B cell (primary cell): ENCODE measurements at regions not wholly inside any gene's neighbourhood (a gene's known extent, or its start where the extent isn't known, plus 50 kb on each side); places are given as distances from the start of the nearest gene placed in this dataset.

Source experiments
- EZH2 ChIP-seq: IDR thresholded peaks from 2 replicates; pipeline ENCODE4 v1.6.1; 2012; ENCODE audit warnings: borderline replicate concordance, low read depth, mild to moderate bottlenecking, moderate library complexity, low read length; ENCODE audit not compliant: insufficient read depth, poor library complexity, severe bottlenecking
- TF ChIP-seq, protein P1 (sequence below): fragments of 200-600 bp; IDR thresholded peaks from one replicate; pipeline ENCODE4 v1.8.0; 2022; ENCODE audit warnings: antibody characterized with exemption, mild to moderate bottlenecking

GRCh38 chr6:23034926-23035325 lies 465.6 kb downstream of the HDGFL1 start:
- TF ChIP-seq, protein P1, sequence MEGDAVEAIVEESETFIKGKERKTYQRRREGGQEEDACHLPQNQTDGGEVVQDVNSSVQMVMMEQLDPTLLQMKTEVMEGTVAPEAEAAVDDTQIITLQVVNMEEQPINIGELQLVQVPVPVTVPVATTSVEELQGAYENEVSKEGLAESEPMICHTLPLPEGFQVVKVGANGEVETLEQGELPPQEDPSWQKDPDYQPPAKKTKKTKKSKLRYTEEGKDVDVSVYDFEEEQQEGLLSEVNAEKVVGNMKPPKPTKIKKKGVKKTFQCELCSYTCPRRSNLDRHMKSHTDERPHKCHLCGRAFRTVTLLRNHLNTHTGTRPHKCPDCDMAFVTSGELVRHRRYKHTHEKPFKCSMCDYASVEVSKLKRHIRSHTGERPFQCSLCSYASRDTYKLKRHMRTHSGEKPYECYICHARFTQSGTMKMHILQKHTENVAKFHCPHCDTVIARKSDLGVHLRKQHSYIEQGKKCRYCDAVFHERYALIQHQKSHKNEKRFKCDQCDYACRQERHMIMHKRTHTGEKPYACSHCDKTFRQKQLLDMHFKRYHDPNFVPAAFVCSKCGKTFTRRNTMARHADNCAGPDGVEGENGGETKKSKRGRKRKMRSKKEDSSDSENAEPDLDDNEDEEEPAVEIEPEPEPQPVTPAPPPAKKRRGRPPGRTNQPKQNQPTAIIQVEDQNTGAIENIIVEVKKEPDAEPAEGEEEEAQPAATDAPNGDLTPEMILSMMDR = no peak
- TF ChIP-seq EZH2 = no peak
